HEK293T (cell line): ENCODE measurements at regions not wholly inside any gene's neighbourhood (a gene's known extent, or its start where the extent isn't known, plus 50 kb on each side); places are given as distances from the start of the nearest gene placed in this dataset.

Experiments used
- ARNT ChIP-seq: fragments of 450-650 bp; IDR thresholded peaks from 2 replicates; pipeline ENCODE4 v1.6.1; 2017; ENCODE audit warnings: mild to moderate bottlenecking
- BHLHE40 ChIP-seq: fragments of 450-650 bp; IDR thresholded peaks from 2 replicates; pipeline ENCODE4 v1.6.1; 2016; ENCODE audit warnings: mild to moderate bottlenecking, moderate library complexity, borderline replicate concordance
- CTBP1 ChIP-seq: fragments of 450-650 bp; IDR thresholded peaks from 2 replicates; pipeline ENCODE4 v1.6.1; 2016; ENCODE audit warnings: borderline replicate concordance
- FOXA1 ChIP-seq: fragments of 450-650 bp; IDR thresholded peaks from 2 replicates; pipeline ENCODE4 v1.6.1; 2016; ENCODE audit warnings: mild to moderate bottlenecking
- FOXK2 ChIP-seq: fragments of 450-650 bp; IDR thresholded peaks from 2 replicates; pipeline ENCODE4 v1.6.1; 2016; ENCODE audit warnings: mild to moderate bottlenecking
- FOXM1 ChIP-seq: fragments of 450-650 bp; IDR thresholded peaks from 2 replicates; pipeline ENCODE4 v1.6.1; 2017; ENCODE audit warnings: mild to moderate bottlenecking, borderline replicate concordance
- HDGF ChIP-seq: fragments of 450-650 bp; IDR thresholded peaks from 2 replicates; pipeline ENCODE4 v1.6.1; 2017; ENCODE audit warnings: antibody characterized with exemption, borderline replicate concordance
- L3MBTL2 ChIP-seq: fragments of 450-650 bp; conservative IDR thresholded peaks from 2 replicates; pipeline ENCODE4 v1.6.1; 2016; ENCODE audit warnings: mild to moderate bottlenecking
- NFRKB ChIP-seq: fragments of 450-650 bp; IDR thresholded peaks from 2 replicates; pipeline ENCODE4 v1.6.1; 2016; ENCODE audit warnings: mild to moderate bottlenecking, moderate library complexity
- PKNOX1 ChIP-seq: fragments of 450-650 bp; IDR thresholded peaks from 2 replicates; pipeline ENCODE4 v1.6.1; 2016
- SP1 ChIP-seq: fragments of 450-650 bp; IDR thresholded peaks from 2 replicates; pipeline ENCODE4 v1.6.1; 2017
- SUZ12 ChIP-seq: fragments of 450-650 bp; IDR thresholded peaks from 2 replicates; pipeline ENCODE4 v1.6.1; 2016; ENCODE audit warnings: mild to moderate bottlenecking
- TARDBP ChIP-seq: fragments of 450-650 bp; IDR thresholded peaks from 2 replicates; pipeline ENCODE4 v1.6.1; 2016
- ZNF384 ChIP-seq: fragments of 450-650 bp; IDR thresholded peaks from 2 replicates; pipeline ENCODE4 v1.6.1; 2016

DNA sequence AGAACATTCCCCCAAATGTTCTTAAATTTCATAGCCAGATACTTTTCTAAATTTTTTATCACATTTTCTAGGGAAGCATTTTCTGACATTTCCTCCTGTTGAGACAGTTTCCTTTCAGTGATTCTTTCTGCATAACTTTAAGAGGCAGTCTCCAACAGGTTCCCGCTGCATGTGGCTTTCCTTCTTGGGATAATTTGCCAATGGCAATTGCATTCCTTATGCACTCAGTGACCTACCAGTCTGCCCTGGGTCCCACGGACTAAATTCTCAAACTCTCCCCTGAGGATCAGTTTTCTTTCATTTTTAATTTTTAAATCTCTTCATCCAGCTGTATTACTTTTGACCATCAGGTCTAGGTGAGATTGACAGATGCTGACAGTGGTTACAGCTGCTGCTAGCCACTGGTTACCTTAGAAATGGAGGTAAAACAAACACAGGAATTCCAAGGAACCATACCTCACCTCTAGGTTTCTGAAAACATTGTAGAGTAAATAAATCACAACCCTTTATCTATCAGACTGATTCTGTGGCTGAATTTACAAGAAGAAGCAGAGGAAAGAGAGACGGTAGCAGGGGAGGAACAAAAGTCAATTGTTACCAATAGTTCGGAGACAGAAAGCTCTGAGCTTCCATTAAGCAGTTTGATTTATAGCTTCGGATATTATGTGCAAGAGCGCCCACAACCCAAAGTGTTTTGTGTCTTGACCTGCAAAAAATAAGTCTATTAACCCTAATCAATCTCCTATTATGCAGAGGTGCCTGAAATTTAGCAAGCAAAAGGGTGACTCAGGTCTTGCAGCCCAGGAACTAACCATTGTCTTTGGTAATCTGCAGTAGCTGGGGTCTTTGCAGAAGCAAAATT lies 216.0 kb downstream of the PMP22 start:
- no peak for TF ChIP-seq HDGF
- no peak for TF ChIP-seq SUZ12
- no peak for TF ChIP-seq FOXK2
- TF ChIP-seq ARNT, result no peak
- TF ChIP-seq FOXA1, result no peak
- TF ChIP-seq SP1, result no peak
- no peak for TF ChIP-seq BHLHE40
- TF ChIP-seq L3MBTL2, result no peak
- no peak for TF ChIP-seq PKNOX1
- no peak for TF ChIP-seq FOXM1
- no peak for TF ChIP-seq ZNF384
- no peak for TF ChIP-seq TARDBP
- TF ChIP-seq NFRKB, result no peak
- no peak for TF ChIP-seq CTBP1
